ENCODE measurements at regions not wholly inside any gene's neighbourhood (a gene's known extent, or its start where the extent isn't known, plus 50 kb on each side); places are given as distances from the start of the nearest gene placed in this dataset.

DNA sequence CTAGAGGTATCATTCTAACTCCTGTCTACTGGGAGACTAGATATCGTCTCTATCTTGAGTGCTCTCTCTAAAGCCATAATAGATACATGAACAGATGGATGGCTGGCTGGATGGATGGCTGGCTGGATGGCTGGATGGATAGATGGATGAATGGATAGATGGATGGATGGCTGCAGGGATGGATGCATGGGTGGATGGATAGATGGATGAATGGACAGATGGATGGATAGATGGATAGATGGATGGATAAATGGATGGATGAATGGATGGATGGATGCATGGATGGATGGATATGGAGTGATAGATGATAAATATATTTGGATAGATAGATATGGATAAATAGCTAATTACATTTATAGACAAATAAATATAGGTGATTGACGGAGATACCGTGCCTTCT lies 191.2 kb upstream of the KLF6 start:
- peaks cover 0 to 11% of the 10 kb centered on the region in 2 experiments for H3K4me1 ChIP-seq (ENCODE audit: control insufficient read depth in 1 of 2, insufficient read depth in 1 of 2, low read depth in 1 of 2, low read length in 1 of 2)

GRCh38 chr10:3975016-3975415 lies 190.0 kb upstream of the KLF6 start:
- no peaks in the 10 kb centered on the region for H3K9me3 ChIP-seq
- H3K36me3 ChIP-seq = no peaks in the 10 kb centered on the region
- TF ChIP-seq, protein P1, sequence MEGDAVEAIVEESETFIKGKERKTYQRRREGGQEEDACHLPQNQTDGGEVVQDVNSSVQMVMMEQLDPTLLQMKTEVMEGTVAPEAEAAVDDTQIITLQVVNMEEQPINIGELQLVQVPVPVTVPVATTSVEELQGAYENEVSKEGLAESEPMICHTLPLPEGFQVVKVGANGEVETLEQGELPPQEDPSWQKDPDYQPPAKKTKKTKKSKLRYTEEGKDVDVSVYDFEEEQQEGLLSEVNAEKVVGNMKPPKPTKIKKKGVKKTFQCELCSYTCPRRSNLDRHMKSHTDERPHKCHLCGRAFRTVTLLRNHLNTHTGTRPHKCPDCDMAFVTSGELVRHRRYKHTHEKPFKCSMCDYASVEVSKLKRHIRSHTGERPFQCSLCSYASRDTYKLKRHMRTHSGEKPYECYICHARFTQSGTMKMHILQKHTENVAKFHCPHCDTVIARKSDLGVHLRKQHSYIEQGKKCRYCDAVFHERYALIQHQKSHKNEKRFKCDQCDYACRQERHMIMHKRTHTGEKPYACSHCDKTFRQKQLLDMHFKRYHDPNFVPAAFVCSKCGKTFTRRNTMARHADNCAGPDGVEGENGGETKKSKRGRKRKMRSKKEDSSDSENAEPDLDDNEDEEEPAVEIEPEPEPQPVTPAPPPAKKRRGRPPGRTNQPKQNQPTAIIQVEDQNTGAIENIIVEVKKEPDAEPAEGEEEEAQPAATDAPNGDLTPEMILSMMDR (IDR thresholded peaks at IDR 0.05) = no peak
- H3K4me1 ChIP-seq (ENCODE audit: control insufficient read depth in 1 of 2, insufficient read depth in 1 of 2, low read depth in 1 of 2, low read length in 1 of 2) = no peaks in the 10 kb centered on the region
- H3K27ac ChIP-seq = no peak overlapping the region
- no peaks in the 10 kb centered on the region for H3K27me3 ChIP-seq
- H3K4me3 ChIP-seq (ENCODE audit: low read depth in 1 of 2, low read length in 1 of 2) = no peak overlapping the region

More for the DNA sequence above, 191.2 kb upstream of the KLF6 start:
- H3K27ac ChIP-seq = no peak overlapping the region
- TF ChIP-seq, protein P1 (IDR thresholded peaks at IDR 0.05) = no peak
- H3K4me3 ChIP-seq (ENCODE audit: low read depth in 1 of 2, low read length in 1 of 2) = no peak overlapping the region
- no peaks in the 10 kb centered on the region for H3K9me3 ChIP-seq
- no peaks in the 10 kb centered on the region for H3K36me3 ChIP-seq
- no peaks in the 10 kb centered on the region for H3K27me3 ChIP-seq

DNA sequence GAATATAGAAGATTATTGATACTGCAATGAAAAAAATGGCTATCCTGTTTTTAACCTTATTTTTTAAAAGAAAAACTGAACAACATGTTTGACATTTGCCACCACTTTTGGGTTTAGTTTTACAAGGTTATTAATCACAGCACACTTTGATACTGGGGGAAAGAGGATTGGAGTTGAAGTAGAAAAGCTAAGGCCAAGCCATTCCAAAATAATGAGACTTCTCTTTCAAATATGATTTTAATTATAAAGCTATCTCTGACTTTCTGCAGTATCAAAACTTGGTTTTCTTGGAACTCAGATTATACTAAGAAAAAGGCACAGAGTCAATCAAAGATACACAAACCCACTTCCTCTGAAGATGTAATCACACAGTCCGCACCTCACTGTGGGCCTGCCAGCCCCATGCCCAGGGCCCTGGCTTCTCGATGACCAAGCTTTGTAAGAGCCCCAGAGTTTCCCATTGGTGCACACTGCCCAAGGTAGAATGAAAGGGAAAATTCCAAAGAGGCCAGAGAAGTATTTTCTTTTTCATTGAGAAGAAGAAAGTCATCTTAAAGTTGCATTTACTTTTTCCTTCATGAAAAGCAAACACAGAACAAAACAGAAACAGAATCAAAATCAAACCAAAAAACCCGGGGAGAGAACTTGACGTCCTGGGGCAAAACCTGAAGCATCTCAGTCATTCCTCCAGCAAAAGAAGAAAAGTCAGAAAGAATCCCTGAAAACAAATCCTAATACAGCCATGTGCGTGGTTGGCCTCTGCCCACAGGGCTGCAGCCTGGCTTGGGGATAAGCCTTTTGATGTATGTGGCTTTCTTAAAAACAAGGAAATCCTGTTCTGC lies 187.7 kb upstream of the KLF6 start:
- no peaks in the 10 kb centered on the region for H3K27me3 ChIP-seq
- no peaks in the 10 kb centered on the region for H3K9me3 ChIP-seq
- H3K36me3 ChIP-seq = no peaks in the 10 kb centered on the region
- H3K4me3 ChIP-seq (ENCODE audit: low read depth in 1 of 2, low read length in 1 of 2) = no peak overlapping the region
- TF ChIP-seq, protein P1 (IDR thresholded peaks at IDR 0.05) = no peak
- no peak overlapping the region for H3K27ac ChIP-seq
- no peaks in the 10 kb centered on the region for H3K4me1 ChIP-seq (ENCODE audit: control insufficient read depth in 1 of 2, insufficient read depth in 1 of 2, low read depth in 1 of 2, low read length in 1 of 2)

GRCh38 chr10:3971713-3972112 lies 186.7 kb upstream of the KLF6 start:
- H3K36me3 ChIP-seq = no peaks in the 10 kb centered on the region
- no peak overlapping the region for H3K27ac ChIP-seq
- no peaks in the 10 kb centered on the region for H3K27me3 ChIP-seq
- H3K4me1 ChIP-seq (ENCODE audit: control insufficient read depth in 1 of 2, insufficient read depth in 1 of 2, low read depth in 1 of 2, low read length in 1 of 2) = no peaks in the 10 kb centered on the region
- H3K9me3 ChIP-seq = no peaks in the 10 kb centered on the region
- TF ChIP-seq, protein P1 (IDR thresholded peaks at IDR 0.05) = no peak
- no peak overlapping the region for H3K4me3 ChIP-seq (ENCODE audit: low read depth in 1 of 2, low read length in 1 of 2)

DNA sequence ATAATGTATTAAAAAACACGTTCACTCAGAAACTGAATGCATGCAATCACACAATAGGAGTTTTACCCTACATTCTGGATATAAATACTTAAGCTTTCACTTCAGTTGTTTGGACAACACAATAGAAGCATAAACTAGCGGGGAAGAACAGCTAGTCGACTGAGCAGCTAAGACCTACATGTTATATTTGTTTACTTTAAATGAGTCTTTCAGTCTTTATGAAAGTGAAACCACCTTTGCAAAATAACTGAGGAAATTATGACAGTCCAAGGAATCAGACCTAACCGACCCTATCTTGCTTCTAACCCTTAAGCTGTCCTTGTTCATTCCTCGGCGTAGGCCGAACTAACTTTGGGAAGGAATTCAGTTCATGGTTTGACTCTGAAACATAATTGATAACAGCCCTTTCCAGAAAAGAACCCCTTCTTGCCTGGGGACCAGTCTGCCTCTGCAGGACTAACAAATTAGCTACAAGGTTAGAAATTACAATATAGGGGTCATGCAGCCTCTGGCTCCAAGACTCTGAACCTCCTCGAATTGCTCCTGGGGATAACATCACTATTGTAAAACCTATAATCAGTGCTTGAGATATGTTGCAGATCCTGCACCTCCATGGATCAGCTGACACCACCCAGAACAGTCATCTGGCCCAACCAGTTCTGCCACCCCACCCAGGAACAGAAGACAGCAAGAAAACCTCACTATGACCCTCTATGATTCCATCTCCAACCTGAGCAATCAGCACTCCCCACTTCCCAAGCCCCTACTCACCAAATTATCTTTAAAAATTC lies 185.1 kb upstream of the KLF6 start:
- no peaks in the 10 kb centered on the region for H3K9me3 ChIP-seq
- H3K27ac ChIP-seq = no peak overlapping the region
- no peaks in the 10 kb centered on the region for H3K27me3 ChIP-seq
- TF ChIP-seq, protein P1 (IDR thresholded peaks at IDR 0.05) = no peak
- H3K4me3 ChIP-seq (ENCODE audit: low read depth in 1 of 2, low read length in 1 of 2) = no peak overlapping the region
- H3K4me1 ChIP-seq (ENCODE audit: control insufficient read depth in 1 of 2, insufficient read depth in 1 of 2, low read depth in 1 of 2, low read length in 1 of 2) = no peaks in the 10 kb centered on the region
- H3K36me3 ChIP-seq = no peaks in the 10 kb centered on the region

Measured in neutrophil (primary cell).